ENCODE measurements at regions not wholly inside any gene's neighbourhood (a gene's known extent, or its start where the extent isn't known, plus 50 kb on each side); places are given as distances from the start of the nearest gene placed in this dataset.

GRCh38 chr1:96550061-96550460 is 171.5 kb upstream of the PTBP2 start:
- H3K79me2 ChIP-seq (ENCODE audit: insufficient read depth, low read length): no peaks in the 10 kb centered on the region
- no peak overlapping the region for H3K27ac ChIP-seq (ENCODE audit: low read depth, low read length)
- no peak overlapping the region for H3K4me3 ChIP-seq (ENCODE audit: insufficient read depth, low read length, poor library complexity, severe bottlenecking)
- no peaks in the 10 kb centered on the region for H3K27me3 ChIP-seq (ENCODE audit: low read length)
- H2AFZ ChIP-seq (ENCODE audit: low read depth, low read length, severe bottlenecking): no peak overlapping the region
- H3F3A ChIP-seq (ENCODE audit: insufficient read depth): no peaks in the 10 kb centered on the region
- H3K4me2 ChIP-seq (ENCODE audit: low read depth, low read length, poor library complexity, severe bottlenecking): no peak overlapping the region
- no peaks in the 10 kb centered on the region for H3K9me3 ChIP-seq (ENCODE audit: insufficient read depth, low read length)
- H3K9ac ChIP-seq (ENCODE audit: low read length): no peak overlapping the region
- no peaks in the 10 kb centered on the region for H3K36me3 ChIP-seq (ENCODE audit: low read length)
- no peaks in the 10 kb centered on the region for H3K9me2 ChIP-seq (replicated peaks; ENCODE audit: insufficient read depth, low read length)
- no peak for TF ChIP-seq EZH2phosphoT487 (conservative IDR thresholded peaks at IDR 0.05; ENCODE audit: low read length)
- TF ChIP-seq CTCF (IDR thresholded peaks at IDR 0.05; ENCODE audit: insufficient read depth, low read length, poor library complexity, severe bottlenecking): no peak
- H4K20me1 ChIP-seq (ENCODE audit: low read depth, low read length): no peaks in the 10 kb centered on the region

- Histone ChIP-seq H3K4me2 (ENCODE audit: low read depth, low read length, poor library complexity, severe bottlenecking) (no peak overlapping the region), H3K36me3 (ENCODE audit: low read length) (no peaks in the 10 kb centered on the region), H3K27ac (ENCODE audit: low read depth, low read length) (no peak overlapping the region), H3K9me3 (ENCODE audit: insufficient read depth, low read length) (no peaks in the 10 kb centered on the region), H3K9ac (ENCODE audit: low read length) (no peak overlapping the region), H3K79me2 (ENCODE audit: insufficient read depth, low read length) (no peaks in the 10 kb centered on the region), H2AFZ (ENCODE audit: low read depth, low read length, severe bottlenecking) (no peak overlapping the region), H3K9me2 (replicated peaks; ENCODE audit: insufficient read depth, low read length) (no peaks in the 10 kb centered on the region), H3F3A (ENCODE audit: insufficient read depth) (no peaks in the 10 kb centered on the region), H3K27me3 (ENCODE audit: low read length) (no peaks in the 10 kb centered on the region), H4K20me1 (ENCODE audit: low read depth, low read length) (no peaks in the 10 kb centered on the region), H3K4me3 (ENCODE audit: insufficient read depth, low read length, poor library complexity, severe bottlenecking) (no peak overlapping the region)
- TF ChIP-seq CTCF (IDR thresholded peaks at IDR 0.05; ENCODE audit: insufficient read depth, low read length, poor library complexity, severe bottlenecking) (no peak), EZH2phosphoT487 (conservative IDR thresholded peaks at IDR 0.05; ENCODE audit: low read length) (no peak)
Measured at GRCh38 chr1:96552451-96552850, 169.1 kb upstream of the PTBP2 start.

- Histone ChIP-seq H3K36me3 (ENCODE audit: low read length) (no peaks in the 10 kb centered on the region), H4K20me1 (ENCODE audit: low read depth, low read length) (no peaks in the 10 kb centered on the region), H3K9me2 (replicated peaks; ENCODE audit: insufficient read depth, low read length) (no peaks in the 10 kb centered on the region), H3K4me2 (ENCODE audit: low read depth, low read length, poor library complexity, severe bottlenecking) (no peak overlapping the region), H3K9me3 (ENCODE audit: insufficient read depth, low read length) (no peaks in the 10 kb centered on the region), H3F3A (ENCODE audit: insufficient read depth) (no peaks in the 10 kb centered on the region), H3K27me3 (ENCODE audit: low read length) (no peaks in the 10 kb centered on the region), H2AFZ (ENCODE audit: low read depth, low read length, severe bottlenecking) (no peak overlapping the region), H3K27ac (ENCODE audit: low read depth, low read length) (no peak overlapping the region), H3K9ac (ENCODE audit: low read length) (no peak overlapping the region), H3K4me3 (ENCODE audit: insufficient read depth, low read length, poor library complexity, severe bottlenecking) (no peak overlapping the region), H3K79me2 (ENCODE audit: insufficient read depth, low read length) (no peaks in the 10 kb centered on the region)
- TF ChIP-seq CTCF (IDR thresholded peaks at IDR 0.05; ENCODE audit: insufficient read depth, low read length, poor library complexity, severe bottlenecking) (no peak), EZH2phosphoT487 (conservative IDR thresholded peaks at IDR 0.05; ENCODE audit: low read length) (no peak)
Measured at GRCh38 chr1:96553811-96554210, 167.8 kb upstream of the PTBP2 start.

- no peak overlapping the region for H3K4me2 ChIP-seq (ENCODE audit: low read depth, low read length, poor library complexity, severe bottlenecking)
- H3K36me3 ChIP-seq (ENCODE audit: low read length): no peaks in the 10 kb centered on the region
- H3K27me3 ChIP-seq (ENCODE audit: low read length): no peaks in the 10 kb centered on the region
- H3K4me3 ChIP-seq (ENCODE audit: insufficient read depth, low read length, poor library complexity, severe bottlenecking): no peak overlapping the region
- no peak overlapping the region for H2AFZ ChIP-seq (ENCODE audit: low read depth, low read length, severe bottlenecking)
- no peaks in the 10 kb centered on the region for H3K79me2 ChIP-seq (ENCODE audit: insufficient read depth, low read length)
- TF ChIP-seq CTCF (IDR thresholded peaks at IDR 0.05; ENCODE audit: insufficient read depth, low read length, poor library complexity, severe bottlenecking): no peak
- no peak for TF ChIP-seq EZH2phosphoT487 (conservative IDR thresholded peaks at IDR 0.05; ENCODE audit: low read length)
- no peak overlapping the region for H3K27ac ChIP-seq (ENCODE audit: low read depth, low read length)
- no peaks in the 10 kb centered on the region for H3K9me2 ChIP-seq (replicated peaks; ENCODE audit: insufficient read depth, low read length)
- no peaks in the 10 kb centered on the region for H4K20me1 ChIP-seq (ENCODE audit: low read depth, low read length)
- H3K9me3 ChIP-seq (ENCODE audit: insufficient read depth, low read length): no peaks in the 10 kb centered on the region
- no peaks in the 10 kb centered on the region for H3F3A ChIP-seq (ENCODE audit: insufficient read depth)
- no peak overlapping the region for H3K9ac ChIP-seq (ENCODE audit: low read length)
Measured at GRCh38 chr1:96554364-96554763, 167.2 kb upstream of the PTBP2 start.
